GM10248 (cell line): ENCODE measurements at regions not wholly inside any gene's neighbourhood (a gene's known extent, or its start where the extent isn't known, plus 50 kb on each side); places are given as distances from the start of the nearest gene placed in this dataset.

Experiments
- CTCF ChIA-PET: fragments of 300-600 bp; sonication (Branson Sonifier 250); formaldehyde crosslinking; extraction: SDS; loops from one replicate; lab custom pipeline; 2021; ENCODE audit warnings: antibody characterized with exemption; lab: Yijun Ruan, JAX
- POLR2A ChIA-PET: fragments of 350-650 bp; sonication (Branson Sonifier 250); formaldehyde crosslinking; extraction: SDS; loops from one replicate; lab custom pipeline; 2020; ENCODE audit warnings: antibody characterized with exemption; lab: Yijun Ruan, JAX
- DNase-seq: peaks from one replicate; pipeline ENCODE4 v3.0.0; 2012; ENCODE audit errors: extremely low spot score
- CTCF ChIP-seq: IDR thresholded peaks from 2 replicates; pipeline ENCODE4 v1.5.1; 2012; ENCODE audit warnings: mild to moderate bottlenecking, low read depth; ENCODE audit errors: extremely low read depth, missing control alignments, control extremely low read depth

GRCh38 chr21:18716578-18717138 is 313.1 kb upstream of the TMPRSS15 start:
- DNase-seq, result no peak
- no peak for TF ChIP-seq CTCF
- CTCF ChIA-PET, result no interaction called here
- POLR2A ChIA-PET, result no interaction called here

GRCh38 chr21:18722193-18722592 is 318.6 kb upstream of the TMPRSS15 start:
- ChIA-PET CTCF (interaction anchor here (0.9 kb wide), 1 partner anchor 43 kb away, joined by 3 read pairs; no protein-coding TSS in a partner anchor), POLR2A (no interaction called here)
- no peak for DNase-seq
- no peak for TF ChIP-seq CTCF

- no peak for DNase-seq
- no peak for TF ChIP-seq CTCF
- ChIA-PET POLR2A (no interaction called here), CTCF (no interaction called here)
Observed at GRCh38 chr21:18723171-18723570, 319.6 kb upstream of the TMPRSS15 start.

- no peak for TF ChIP-seq CTCF
- no peak for DNase-seq
- ChIA-PET CTCF (no interaction called here), POLR2A (no interaction called here)
Observed at GRCh38 chr21:18725653-18726052, 322.1 kb upstream of the TMPRSS15 start.

- CTCF ChIA-PET, result no interaction called here
- no peak for TF ChIP-seq CTCF
- POLR2A ChIA-PET, result no interaction called here
- no peak for DNase-seq
Observed at GRCh38 chr21:18741954-18742353, 338.4 kb upstream of the TMPRSS15 start.

GRCh38 chr21:18743531-18743930 is 339.9 kb upstream of the TMPRSS15 start:
- DNase-seq, result no peak
- TF ChIP-seq CTCF, result no peak
- ChIA-PET POLR2A (no interaction called here), CTCF (no interaction called here)
